HepG2 (cell line): ENCODE measurements at regions not wholly inside any gene's neighbourhood (a gene's known extent, or its start where the extent isn't known, plus 50 kb on each side); places are given as distances from the start of the nearest gene placed in this dataset.

Experiments
- ATAC-seq: fragments of 200-7000 bp; cut with Tn5 transposase; 3 replicates; pipeline ENCODE4 v1.9.1; 2020; ENCODE audit warnings: mild to moderate bottlenecking, moderate library complexity
- BruUV-seq: library from RNA; stranded (reverse); fragments of 400-500 nt; replicated peaks from 2 replicates; lab custom pipeline; 2021; lab: Mats Ljungman, UMichigan
- CTCF ChIA-PET: fragments of 300-600 bp; formaldehyde crosslinking; extraction: SDS; loops from one replicate; lab custom pipeline; 2021; ENCODE audit warnings: low total read pairs, inconsistent platforms, low intra/inter-chr PET ratio; lab: Yijun Ruan, JAX
- POLR2A ChIA-PET: fragments of 350-600 bp; sonication (Branson Sonifier 250); formaldehyde crosslinking; loops from one replicate; lab custom pipeline; 2020; ENCODE audit warnings: antibody characterized with exemption, inconsistent platforms; lab: Yijun Ruan, JAX
- DNase-seq: peaks from one replicate; pipeline ENCODE4 v3.0.0-alpha.2; 2015; ENCODE audit warnings: low spot score
- FAIRE-seq: peaks from 3 replicates; lab custom pipeline; 2011; peaks lifted over from hg19 to GRCh38; lab: Jason Lieb, UNC
- H2AFZ ChIP-seq: one replicate; pipeline ENCODE4 v1.6.1; 2011; ENCODE audit warnings: low read length, inconsistent platforms
- H3K27ac ChIP-seq: fragments of 300-600 bp; 3 replicates; pipeline ENCODE4 v1.8.0; 2011; ENCODE audit warnings: mixed run types, mild to moderate bottlenecking, mixed read lengths, low read length, inconsistent platforms; ENCODE audit not compliant: insufficient read depth; ENCODE audit errors: extremely low read length
- H3K27me3 ChIP-seq, 2 experiments: fragments of 200-600 bp in 1 of 2; 2 replicates in 1 of 2; 3 replicates in 1 of 2; pipeline versions ENCODE4 v1.6.0 to v1.8.0; 2011; ENCODE audit warnings: low read length in 2 of 2, mild to moderate bottlenecking in 2 of 2, moderate library complexity in 2 of 2, inconsistent platforms in 1 of 2; ENCODE audit not compliant: insufficient read depth in 2 of 2, control insufficient read depth in 1 of 2
- H3K36me3 ChIP-seq, 2 experiments: fragments of 200-600 bp in 1 of 2; replicated peaks in 1 of 2; 2 replicates in 1 of 2; 3 replicates in 1 of 2; pipeline versions ENCODE4 v1.5.1 to v1.8.0; 2011; ENCODE audit warnings: low read length in 2 of 2, inconsistent platforms in 1 of 2; ENCODE audit not compliant: insufficient read depth in 2 of 2, control insufficient read depth in 1 of 2
- H3K4me1 ChIP-seq: 2 replicates; pipeline ENCODE4 v1.5.1; 2012; ENCODE audit warnings: low read length, inconsistent platforms; ENCODE audit not compliant: insufficient read depth
- H3K4me2 ChIP-seq: 2 replicates; pipeline ENCODE4 v1.6.0; 2011; ENCODE audit warnings: low read depth, low read length, inconsistent platforms
- H3K4me3 ChIP-seq, 3 experiments: fragments of 200-600 bp in 1 of 3; sonication (generic), shearing (Covaris generic) in 1 of 3; replicated peaks in 1 of 3; 2 replicates each; pipeline ENCODE4 v1.5.1; 2011 to 2016; ENCODE audit warnings: low read length in 3 of 3, inconsistent platforms in 2 of 3, low read depth in 2 of 3, mild to moderate bottlenecking in 2 of 3, control low read depth in 1 of 3, mixed read lengths in 1 of 3; ENCODE audit not compliant: insufficient read depth in 1 of 3
- H3K79me2 ChIP-seq: one replicate; pipeline ENCODE4 v1.6.1; 2011; ENCODE audit warnings: low read length, inconsistent platforms; ENCODE audit not compliant: insufficient read depth
- H3K9ac ChIP-seq: 2 replicates; pipeline ENCODE4 v1.6.0; 2011; ENCODE audit warnings: mild to moderate bottlenecking, low read depth, low read length, inconsistent platforms; ENCODE audit not compliant: insufficient read depth
- H3K9me3 ChIP-seq: 2 replicates; pipeline ENCODE4 v1.5.1; 2012; ENCODE audit warnings: mild to moderate bottlenecking, low read length
- H4K20me1 ChIP-seq: 2 replicates; pipeline ENCODE4 v1.6.0; 2011; ENCODE audit warnings: inconsistent platforms, mild to moderate bottlenecking, low read length, moderate library complexity; ENCODE audit not compliant: insufficient read depth
- CHCHD3 ChIP-seq: sonication (generic); formaldehyde crosslinking; IDR thresholded peaks from 2 replicates; pipeline ENCODE4 v1.8.0; 2022; ENCODE audit warnings: mild to moderate bottlenecking, missing genetic modification reagents, moderate library complexity
- ESRRA ChIP-seq: sonication (generic); formaldehyde crosslinking; IDR thresholded peaks from 2 replicates; pipeline ENCODE4 v1.5.1; 2020; ENCODE audit warnings: mild to moderate bottlenecking, low read depth, missing genetic modification reagents
- FOXK1 ChIP-seq: sonication (generic); formaldehyde crosslinking; IDR thresholded peaks from 2 replicates; pipeline ENCODE4 v1.4.0; 2020; ENCODE audit warnings: low read depth, missing genetic modification reagents, borderline replicate concordance
- FOXM1 ChIP-seq: sonication (generic); formaldehyde crosslinking; IDR thresholded peaks from 2 replicates; pipeline ENCODE4 v1.5.0; 2020; ENCODE audit warnings: missing genetic modification reagents
- IKZF4 ChIP-seq: sonication (generic); formaldehyde crosslinking; IDR thresholded peaks from 2 replicates; pipeline ENCODE4 v1.5.1; 2020; ENCODE audit warnings: borderline replicate concordance, mild to moderate bottlenecking, low read depth, missing genetic modification reagents; ENCODE audit errors: not compliant biosample characterization
- LBX2 ChIP-seq: sonication (generic); formaldehyde crosslinking; IDR thresholded peaks from 2 replicates; pipeline ENCODE4 v1.5.0; 2020; ENCODE audit warnings: missing genetic modification reagents, mild to moderate bottlenecking, borderline replicate concordance
- MAF1 ChIP-seq: sonication (generic); formaldehyde crosslinking; IDR thresholded peaks from 2 replicates; pipeline ENCODE4 v1.5.0; 2020; ENCODE audit warnings: missing genetic modification reagents, borderline replicate concordance
- RNF2 ChIP-seq: fragments of 450-650 bp; conservative IDR thresholded peaks from 2 replicates; pipeline ENCODE4 v1.6.1; 2016; ENCODE audit warnings: low read depth
- ZNF556 ChIP-seq: sonication (generic); formaldehyde crosslinking; IDR thresholded peaks from 2 replicates; pipeline ENCODE4 v1.4.0; 2020; ENCODE audit warnings: mild to moderate bottlenecking, missing genetic modification reagents, borderline replicate concordance
- ZNF570 ChIP-seq: sonication (generic); formaldehyde crosslinking; IDR thresholded peaks from 2 replicates; pipeline ENCODE4 v1.4.0; 2020; ENCODE audit warnings: mild to moderate bottlenecking, missing genetic modification reagents, borderline replicate concordance
- ZNF691 ChIP-seq: sonication (generic); formaldehyde crosslinking; IDR thresholded peaks from 2 replicates; pipeline ENCODE4 v1.4.0; 2020; ENCODE audit warnings: missing genetic modification reagents, low read depth, mild to moderate bottlenecking, borderline replicate concordance
- ZSCAN20 ChIP-seq: sonication (generic); formaldehyde crosslinking; IDR thresholded peaks from 2 replicates; pipeline ENCODE4 v1.4.0; 2020; ENCODE audit warnings: missing genetic modification reagents, mild to moderate bottlenecking, borderline replicate concordance
- WGBS: methylation state at CpG from one replicate; pipeline ENCODE4 v1.1.6; 2017; ENCODE audit warnings: low lambda C conversion rate; 5-methylcytosine and 5-hydroxymethylcytosine counted together
- in situ Hi-C: cut with HindIII; loops from 2 replicates; pipeline ENCODE4 v1.10.0; 2017; ENCODE audit warnings: low pct_unique_long_range_greater_than_20kb; ENCODE audit not compliant: extremely low pct_ligation_motif_present
- intact Hi-C: fragments of 100-400 bp; cut with micrococcal nuclease; formaldehyde crosslinking; loops from one replicate; pipeline ENCODE4 v1.10.0; 2022; ENCODE audit not compliant: unreplicated experiment

- BruUV-seq = no TSS peak
- FAIRE-seq = no peak
- Histone ChIP-seq H4K20me1 (no peaks in the 10 kb centered on the region), H2AFZ (no peak overlapping the region), H3K27ac (no peak overlapping the region), H3K79me2 (no peaks in the 10 kb centered on the region), H3K27me3 (no peaks in the 10 kb centered on the region), H3K36me3 (no peaks in the 10 kb centered on the region), H3K9me3 (no peaks in the 10 kb centered on the region), H3K4me1 (no peaks in the 10 kb centered on the region), H3K4me2 (no peak overlapping the region), H3K4me3 (no peak overlapping the region), H3K9ac (no peak overlapping the region)
- no peak for ATAC-seq
- in situ Hi-C loops (no loop called here), intact Hi-C loops (no loop called here)
- DNase-seq = no peak
- CTCF ChIA-PET = no interaction called here
- no peak for TF ChIP-seq FOXK1 (CRISPR knock-in tag)
- no peak for TF ChIP-seq ZNF691 (CRISPR knock-in tag)
- POLR2A ChIA-PET = no interaction called here
Measured at GRCh38 chr2:7278984-7279383, 361.8 kb downstream of the RNF144A start.

GRCh38 chr2:7279421-7279949 lies 362.3 kb downstream of the RNF144A start:
- no peak overlapping the region for H2AFZ ChIP-seq
- FAIRE-seq (no peak), ATAC-seq (no peak), DNase-seq (no peak)
- no peaks in the 10 kb centered on the region for H3K9me3 ChIP-seq
- no peak overlapping the region for H3K4me2 ChIP-seq
- no peaks in the 10 kb centered on the region for H3K4me1 ChIP-seq
- BruUV-seq = no TSS peak
- H3K4me3 ChIP-seq = no peak overlapping the region
- no peak for TF ChIP-seq RNF2
- no peak for TF ChIP-seq ZSCAN20 (CRISPR knock-in tag)
- no peak for TF ChIP-seq IKZF4 (CRISPR knock-in tag)
- no peak for TF ChIP-seq ESRRA (CRISPR knock-in tag)
- no peak for TF ChIP-seq MAF1 (CRISPR knock-in tag)
- TF ChIP-seq LBX2 (CRISPR knock-in tag) = no peak
- TF ChIP-seq FOXM1 (CRISPR knock-in tag) = no peak
- TF ChIP-seq ZNF556 (CRISPR knock-in tag) = no peak
- no peak for TF ChIP-seq ZNF570 (CRISPR knock-in tag)
- TF ChIP-seq CHCHD3 = no peak
- no peaks in the 10 kb centered on the region for H3K36me3 ChIP-seq
- in situ Hi-C loops = no loop called here
- no peak overlapping the region for H3K9ac ChIP-seq
- intact Hi-C loops = no loop called here
- H4K20me1 ChIP-seq = no peaks in the 10 kb centered on the region
- CTCF ChIA-PET = no interaction called here
- POLR2A ChIA-PET = no interaction called here
- H3K27ac ChIP-seq = no peak overlapping the region
- 2% methylated on average over 7 of the region's 7 CpGs for WGBS
- H3K27me3 ChIP-seq = no peaks in the 10 kb centered on the region
- no peaks in the 10 kb centered on the region for H3K79me2 ChIP-seq
